GM12891 (cell line): ENCODE measurements at regions not wholly inside any gene's neighbourhood (a gene's known extent, or its start where the extent isn't known, plus 50 kb on each side); places are given as distances from the start of the nearest gene placed in this dataset.

Source experiments
- PAX5 ChIP-seq: IDR thresholded peaks from 2 replicates; pipeline ENCODE4 v1.6.1; 2011; ENCODE audit warnings: low read length, moderate library complexity, mild to moderate bottlenecking; ENCODE audit not compliant: insufficient read depth, severe bottlenecking
- POLR2A ChIP-seq: IDR thresholded peaks from 2 replicates; pipeline ENCODE4 v1.6.1; 2011; ENCODE audit warnings: low read depth, low read length, control low read depth
- POLR2AphosphoS5 ChIP-seq: IDR thresholded peaks from 2 replicates; pipeline ENCODE4 v1.6.1; 2011; ENCODE audit warnings: low read depth, low read length, control low read depth
- POU2F2 ChIP-seq: IDR thresholded peaks from 2 replicates; pipeline ENCODE4 v1.6.1; 2011; ENCODE audit warnings: low read depth, mild to moderate bottlenecking, control low read depth, low read length, moderate library complexity
- SPI1 ChIP-seq: IDR thresholded peaks from 2 replicates; pipeline ENCODE4 v1.6.1; 2011; ENCODE audit warnings: low read depth, low read length, control low read depth
- TAF1 ChIP-seq: IDR thresholded peaks from 2 replicates; pipeline ENCODE4 v1.6.1; 2011; ENCODE audit warnings: low read depth, low read length, control low read depth

- TF ChIP-seq POLR2AphosphoS5: no peak
- no peak for TF ChIP-seq POLR2A
- TF ChIP-seq TAF1: no peak
- TF ChIP-seq SPI1: no peak
- no peak for TF ChIP-seq POU2F2
- TF ChIP-seq PAX5: no peak
Measured at GRCh38 chr5:156189628-156190027, 137.3 kb upstream of the SGCD start.
